PFSK-1 (cell line): ENCODE measurements at regions not wholly inside any gene's neighbourhood (a gene's known extent, or its start where the extent isn't known, plus 50 kb on each side); places are given as distances from the start of the nearest gene placed in this dataset.

ENCODE experiments used
- FOXP2 ChIP-seq: optimal IDR thresholded peaks from 2 replicates; pipeline ENCODE3; 2011; ENCODE audit warnings: borderline replicate concordance, control low read depth, inconsistent platforms; ENCODE audit not compliant: insufficient read depth; ENCODE audit errors: extremely low read length, extremely low read depth
- POLR2AphosphoS5 ChIP-seq: IDR thresholded peaks from 2 replicates; pipeline ENCODE4 v1.6.1; 2012; ENCODE audit warnings: low read depth, mild to moderate bottlenecking, control low read depth, low read length, moderate library complexity
- REST ChIP-seq, 2 experiments: IDR thresholded peaks; 2 replicates each; pipeline versions ENCODE4 v1.6.1 to v1.8.0; 2011 to 2012; ENCODE audit warnings: low read depth in 2 of 2, low read length in 2 of 2, control low read depth in 1 of 2, inconsistent platforms in 1 of 2, mild to moderate bottlenecking in 1 of 2, moderate library complexity in 1 of 2; ENCODE audit not compliant: insufficient read depth in 1 of 2
- SIN3A ChIP-seq: IDR thresholded peaks from 2 replicates; pipeline ENCODE4 v1.6.1; 2012; ENCODE audit warnings: mild to moderate bottlenecking, low read length, moderate library complexity, borderline replicate concordance; ENCODE audit not compliant: insufficient read depth
- TAF1 ChIP-seq: IDR thresholded peaks from 2 replicates; pipeline ENCODE4 v1.6.1; 2012; ENCODE audit warnings: low read length, control low read depth, borderline replicate concordance; ENCODE audit not compliant: insufficient read depth

DNA sequence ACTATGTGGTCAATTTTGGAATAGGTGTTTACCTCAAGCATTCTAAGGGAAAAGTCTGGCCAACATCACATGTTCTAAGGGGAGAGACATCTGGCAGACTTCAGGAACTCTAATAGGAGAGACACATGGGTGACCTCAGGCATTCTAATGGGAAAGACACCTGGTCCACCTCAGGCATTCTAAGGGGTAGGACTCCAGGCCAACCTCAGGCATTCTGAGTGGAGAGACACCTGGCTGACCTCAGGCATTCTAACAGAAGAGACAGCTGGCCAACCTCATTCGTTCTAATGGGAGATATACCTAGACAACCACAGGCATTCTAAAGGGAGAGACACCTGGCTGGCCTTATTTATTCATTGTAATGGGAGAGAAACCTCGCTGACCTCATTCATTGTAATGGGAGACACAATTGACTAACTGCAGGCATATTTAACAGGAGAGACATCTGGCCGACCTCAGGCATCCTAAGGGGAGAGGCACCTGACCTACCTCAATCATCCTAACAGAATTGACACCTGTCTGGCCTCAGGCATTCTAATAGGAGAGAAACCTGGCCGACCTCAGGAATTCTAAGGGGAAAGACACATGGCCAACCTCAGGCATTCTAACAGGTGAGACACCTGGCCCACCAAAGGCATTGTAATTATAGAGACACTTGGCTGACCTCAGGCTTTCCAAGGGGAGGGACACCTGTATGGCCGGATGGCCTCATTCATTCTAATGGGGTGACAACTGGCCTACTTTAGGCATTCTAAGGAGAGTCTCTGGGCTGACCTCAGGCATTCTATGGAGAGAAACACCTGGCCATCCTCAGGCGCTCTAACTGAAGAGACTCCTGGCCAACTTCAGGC lies 1346.8 kb downstream of the UQCRFS1 start:
- TF ChIP-seq REST (IDR thresholded peaks at IDR 0.05; ENCODE audit: insufficient read depth in 1 of 2, low read depth in 2 of 2, low read length in 2 of 2): no peak
- no peak for TF ChIP-seq TAF1
- TF ChIP-seq FOXP2: no peak

DNA sequence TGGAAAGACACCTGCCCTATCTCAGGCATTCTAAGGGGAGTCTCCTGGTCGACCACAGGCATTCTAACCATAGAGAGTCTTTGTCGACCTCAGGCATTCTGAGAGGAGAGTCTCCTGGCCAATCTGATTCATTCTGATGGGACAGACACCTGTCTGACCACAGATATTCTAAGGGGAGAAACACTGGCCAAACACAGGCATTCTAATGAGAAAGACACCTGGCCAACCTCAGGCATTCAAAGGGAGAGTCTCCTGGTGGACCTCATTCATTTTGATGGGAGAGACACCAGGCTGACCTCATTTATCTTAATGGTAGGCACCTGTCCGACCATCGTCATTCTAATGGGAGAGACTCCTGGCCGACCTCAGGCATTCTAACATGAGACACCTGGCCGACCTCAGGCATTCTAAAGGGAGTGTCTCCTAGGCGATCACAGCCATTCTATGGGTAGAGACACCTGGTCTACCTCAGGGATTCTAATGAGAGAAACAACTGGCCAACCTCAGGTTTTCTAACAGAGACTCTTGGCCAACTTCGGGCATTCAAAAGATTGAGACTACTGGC lies 1351.5 kb downstream of the UQCRFS1 start:
- TF ChIP-seq POLR2AphosphoS5: no peak

- TF ChIP-seq REST (IDR thresholded peaks at IDR 0.05; ENCODE audit: insufficient read depth in 1 of 2, low read depth in 2 of 2, low read length in 2 of 2) (no peak), TAF1 (no peak), FOXP2 (no peak), SIN3A (no peak), POLR2AphosphoS5 (no peak)
Observed at GRCh38 chr19:27860309-27860934, 1352.5 kb downstream of the UQCRFS1 start.

DNA sequence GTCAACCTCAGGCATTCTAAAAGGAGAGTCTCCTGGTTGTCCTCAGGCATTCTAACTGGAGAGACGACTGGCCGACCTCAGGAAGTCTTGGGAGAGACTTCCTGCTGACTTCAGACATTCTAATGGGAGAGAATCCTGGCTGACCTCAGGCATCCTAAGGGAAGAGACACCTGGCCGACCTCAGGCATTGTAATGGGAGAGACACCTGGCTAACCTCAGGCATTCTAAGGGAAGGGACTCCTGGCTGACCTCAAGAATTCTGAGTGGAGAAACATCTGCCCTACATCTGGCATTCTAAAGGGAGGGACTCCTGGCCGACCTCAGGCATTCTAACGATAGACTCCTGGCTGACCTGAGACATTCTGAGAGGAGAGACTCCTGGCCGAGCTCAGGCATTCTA lies 1353.3 kb downstream of the UQCRFS1 start:
- no peak for TF ChIP-seq POLR2AphosphoS5
- TF ChIP-seq REST (IDR thresholded peaks at IDR 0.05; ENCODE audit: insufficient read depth in 1 of 2, low read depth in 2 of 2, low read length in 2 of 2): no peak
- TF ChIP-seq FOXP2: no peak
- TF ChIP-seq TAF1: no peak
- TF ChIP-seq SIN3A: no peak

- TF ChIP-seq POLR2AphosphoS5: no peak
- no peak for TF ChIP-seq TAF1
- no peak for TF ChIP-seq FOXP2
- no peak for TF ChIP-seq REST (IDR thresholded peaks at IDR 0.05; ENCODE audit: insufficient read depth in 1 of 2, low read depth in 2 of 2, low read length in 2 of 2)
- no peak for TF ChIP-seq SIN3A
Observed at GRCh38 chr19:27858981-27859581, 1353.9 kb downstream of the UQCRFS1 start.
